ENCODE measurements at regions not wholly inside any gene's neighbourhood (a gene's known extent, or its start where the extent isn't known, plus 50 kb on each side); places are given as distances from the start of the nearest gene placed in this dataset.

DNA sequence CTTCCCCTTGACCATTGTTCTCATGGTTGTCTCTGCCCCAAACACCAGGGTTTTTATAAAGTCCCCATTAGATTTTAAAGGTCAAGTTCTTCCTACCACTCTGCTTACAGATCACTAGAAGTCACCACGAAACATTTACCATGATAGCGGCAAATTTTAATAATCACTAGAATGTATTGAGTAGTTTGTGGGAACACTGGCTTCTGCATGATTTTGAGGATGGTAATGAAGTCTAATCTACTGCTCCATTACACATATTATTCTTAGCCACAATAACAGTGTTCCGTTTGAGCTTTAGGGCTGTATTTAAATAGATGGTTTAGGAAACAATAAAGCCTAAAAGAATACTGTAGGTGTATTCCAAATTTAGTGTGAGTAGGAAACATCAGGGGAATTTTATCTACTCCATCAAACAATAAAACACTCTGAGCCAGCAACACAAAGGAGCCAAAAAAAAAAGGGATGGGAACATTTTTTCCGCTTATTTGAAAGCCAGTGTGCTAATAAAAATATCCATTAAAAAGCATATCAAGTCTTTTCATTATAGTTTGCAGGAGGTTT is 49.7 kb downstream of the KLF12 start:
- H3K36me3 ChIP-seq, result no peaks in the 10 kb centered on the region
- WGBS, 3 donors, result 90 to 93% (median 92%) methylated on average over 4 of the region's 4 CpGs
- no peak for DNase-seq
- H3K9me3 ChIP-seq, result no peaks in the 10 kb centered on the region
- H3K27me3 ChIP-seq, result no peaks in the 10 kb centered on the region
- H3K27ac ChIP-seq, result no peak overlapping the region
- peaks cover 8% of the 10 kb centered on the region for H3K4me1 ChIP-seq (ENCODE audit: insufficient read depth)
- H3K4me3 ChIP-seq, result no peak overlapping the region
- TF ChIP-seq, protein P1, sequence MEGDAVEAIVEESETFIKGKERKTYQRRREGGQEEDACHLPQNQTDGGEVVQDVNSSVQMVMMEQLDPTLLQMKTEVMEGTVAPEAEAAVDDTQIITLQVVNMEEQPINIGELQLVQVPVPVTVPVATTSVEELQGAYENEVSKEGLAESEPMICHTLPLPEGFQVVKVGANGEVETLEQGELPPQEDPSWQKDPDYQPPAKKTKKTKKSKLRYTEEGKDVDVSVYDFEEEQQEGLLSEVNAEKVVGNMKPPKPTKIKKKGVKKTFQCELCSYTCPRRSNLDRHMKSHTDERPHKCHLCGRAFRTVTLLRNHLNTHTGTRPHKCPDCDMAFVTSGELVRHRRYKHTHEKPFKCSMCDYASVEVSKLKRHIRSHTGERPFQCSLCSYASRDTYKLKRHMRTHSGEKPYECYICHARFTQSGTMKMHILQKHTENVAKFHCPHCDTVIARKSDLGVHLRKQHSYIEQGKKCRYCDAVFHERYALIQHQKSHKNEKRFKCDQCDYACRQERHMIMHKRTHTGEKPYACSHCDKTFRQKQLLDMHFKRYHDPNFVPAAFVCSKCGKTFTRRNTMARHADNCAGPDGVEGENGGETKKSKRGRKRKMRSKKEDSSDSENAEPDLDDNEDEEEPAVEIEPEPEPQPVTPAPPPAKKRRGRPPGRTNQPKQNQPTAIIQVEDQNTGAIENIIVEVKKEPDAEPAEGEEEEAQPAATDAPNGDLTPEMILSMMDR (IDR thresholded peaks at IDR 0.05), result no peak
- TF ChIP-seq EP300 (IDR thresholded peaks at IDR 0.05) (no peak), POLR2A (IDR thresholded peaks at IDR 0.05) (no peak)
- intact Hi-C loops (cut with DNase I), result no loop called here

DNA sequence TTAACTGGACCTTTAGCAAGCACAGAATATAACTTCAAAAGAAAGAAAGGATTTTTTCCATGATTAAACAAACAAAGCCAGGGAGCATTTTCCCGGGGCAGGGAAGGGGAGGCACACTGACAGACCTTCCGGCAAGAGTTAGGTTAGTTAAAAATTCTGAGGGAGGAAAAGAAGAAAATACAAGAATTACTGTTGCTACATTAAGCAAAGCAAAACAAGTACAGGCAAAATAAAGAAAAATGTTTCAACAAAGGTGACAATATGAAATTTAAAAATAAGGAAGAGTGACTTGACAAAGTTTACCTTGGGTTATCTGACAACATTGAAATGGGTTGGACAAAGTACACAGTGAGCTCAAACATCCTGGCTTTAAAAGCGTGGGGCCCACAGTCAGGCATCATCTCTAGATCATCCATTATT is 51.5 kb downstream of the KLF12 start:
- DNase-seq, result no peak
- Histone ChIP-seq H3K4me3 (no peak overlapping the region), H3K27me3 (no peaks in the 10 kb centered on the region), H3K4me1 (ENCODE audit: insufficient read depth) (peaks cover 5% of the 10 kb centered on the region), H3K36me3 (no peaks in the 10 kb centered on the region), H3K9me3 (no peaks in the 10 kb centered on the region), H3K27ac (no peak overlapping the region)
- TF ChIP-seq POLR2A (IDR thresholded peaks at IDR 0.05), result no peak
- TF ChIP-seq, protein P1 (IDR thresholded peaks at IDR 0.05), result no peak
- no peak for TF ChIP-seq EP300 (IDR thresholded peaks at IDR 0.05)
- intact Hi-C loops (cut with DNase I), result no loop called here
- 42 to 48% (median 43%) methylated on average over 3 of the region's 3 CpGs for WGBS, 3 donors

DNA sequence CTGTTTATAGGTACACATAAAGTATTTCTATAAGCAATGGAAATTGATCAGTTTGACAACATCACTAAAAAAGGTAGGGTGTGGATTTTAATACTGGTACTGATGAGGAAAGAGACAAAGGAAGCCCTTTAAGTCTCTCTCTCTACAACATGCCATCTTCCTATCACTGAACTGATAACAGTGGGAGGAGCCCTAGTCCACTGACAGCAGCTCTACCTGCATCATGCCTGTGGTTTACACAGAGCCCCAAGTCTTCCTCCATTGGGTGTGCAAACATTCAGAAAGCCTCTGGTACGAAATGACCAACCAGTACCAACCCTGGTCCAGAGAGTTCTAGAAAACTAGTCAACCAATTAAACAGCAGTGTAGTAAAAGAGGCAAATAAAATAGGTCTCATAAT is 53.4 kb downstream of the KLF12 start:
- 90 to 97% (median 97%) methylated on average over 1 of the region's 1 CpG for WGBS, 3 donors
- intact Hi-C loops (cut with DNase I), result no loop called here
- Histone ChIP-seq H3K27me3 (no peaks in the 10 kb centered on the region), H3K4me3 (no peak overlapping the region), H3K9me3 (no peaks in the 10 kb centered on the region), H3K36me3 (no peaks in the 10 kb centered on the region), H3K27ac (no peak overlapping the region), H3K4me1 (ENCODE audit: insufficient read depth) (peaks cover 2% of the 10 kb centered on the region)
- no peak for TF ChIP-seq POLR2A (IDR thresholded peaks at IDR 0.05)
- TF ChIP-seq, protein P1 (IDR thresholded peaks at IDR 0.05), result no peak
- no peak for TF ChIP-seq EP300 (IDR thresholded peaks at IDR 0.05)
- no peak for DNase-seq

DNA sequence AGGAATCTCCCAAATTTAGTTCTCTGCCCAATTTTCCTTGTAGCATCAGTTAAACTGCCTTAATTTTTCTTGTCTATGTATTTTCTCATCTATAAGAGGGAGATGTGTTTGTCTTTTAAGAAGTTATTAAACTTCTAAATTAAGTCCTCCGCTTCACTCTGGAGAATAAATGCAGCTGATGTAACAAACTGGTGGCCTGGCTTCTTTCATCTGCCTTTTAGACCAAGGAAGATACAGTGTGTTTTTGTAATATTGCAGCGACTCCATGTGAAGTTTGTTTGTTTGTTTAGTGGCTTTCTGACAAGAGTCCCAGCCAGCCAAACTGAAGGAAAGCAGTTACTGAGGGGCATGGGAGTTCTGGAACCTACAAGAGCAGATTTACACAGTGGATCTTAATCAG is 56.4 kb downstream of the KLF12 start:
- TF ChIP-seq, protein P1 (IDR thresholded peaks at IDR 0.05), result no peak
- no peak for TF ChIP-seq EP300 (IDR thresholded peaks at IDR 0.05)
- no peak for TF ChIP-seq POLR2A (IDR thresholded peaks at IDR 0.05)
- peaks cover 2% of the 10 kb centered on the region for H3K4me1 ChIP-seq (ENCODE audit: insufficient read depth)
- no peak for DNase-seq
- intact Hi-C loops (cut with DNase I), result no loop called here
- no peaks in the 10 kb centered on the region for H3K9me3 ChIP-seq
- 39 to 50% (median 48%) methylated on average over 2 of the region's 2 CpGs for WGBS, 3 donors
- H3K27me3 ChIP-seq, result no peaks in the 10 kb centered on the region
- no peak overlapping the region for H3K4me3 ChIP-seq
- H3K27ac ChIP-seq, result no peak overlapping the region
- no peaks in the 10 kb centered on the region for H3K36me3 ChIP-seq

Data from ovary (tissue), 7 donors.